ENCODE measurements at regions not wholly inside any gene's neighbourhood (a gene's known extent, or its start where the extent isn't known, plus 50 kb on each side); places are given as distances from the start of the nearest gene placed in this dataset.

DNA sequence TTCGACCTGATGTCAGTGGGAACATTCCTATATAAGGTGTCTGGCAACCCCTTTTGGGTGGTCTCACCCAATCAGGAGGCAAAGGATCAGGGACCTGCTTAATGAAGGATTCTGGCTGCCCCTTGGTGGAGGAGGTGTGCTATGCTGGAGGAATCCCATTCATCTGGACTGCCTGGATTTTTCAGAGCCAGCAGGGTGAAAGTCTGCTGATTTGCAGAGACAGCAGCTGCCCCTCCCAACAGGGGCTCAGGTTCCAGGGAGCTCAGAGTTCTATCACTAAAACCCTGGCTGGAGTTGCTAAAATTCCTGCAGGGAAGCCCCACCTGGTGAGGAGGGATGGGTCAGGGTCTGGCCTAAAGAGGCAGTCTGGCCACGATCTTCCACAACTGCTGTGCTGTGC is 398.5 kb upstream of the CNTNAP2 start:
- TF ChIP-seq CTCF (optimal IDR thresholded peaks at IDR 0.05 in 1 of 3, IDR thresholded peaks at IDR 0.05 in 1 of 3, conservative IDR thresholded peaks at IDR 0.05 in 1 of 3; ENCODE audit: extremely low read depth in 1 of 3, insufficient read depth in 2 of 3, low read length in 3 of 3) (no peak), EZH2 (IDR thresholded peaks at IDR 0.05; ENCODE audit: low read length) (no peak)

All from keratinocyte (primary cell).